MM.1S (cell line): ENCODE measurements at regions not wholly inside any gene's neighbourhood (a gene's known extent, or its start where the extent isn't known, plus 50 kb on each side); places are given as distances from the start of the nearest gene placed in this dataset.
"Not testable (repeated sequence)": the region's sequence is repeated elsewhere in the genome, so short reads cannot be mapped to it uniquely, and the experiment has no call there.

Source experiments
- DNase-seq: peaks from one replicate; pipeline ENCODE4 v3.0.0-alpha.2; 2015
- H2AFZ ChIP-seq: fragments of 300-600 bp; sonication (generic); 2 replicates; pipeline ENCODE4 v1.6.0; 2016; ENCODE audit warnings: antibody characterized with exemption, low read length
- H3F3A ChIP-seq: fragments of 300-600 bp; sonication (generic); 2 replicates; pipeline ENCODE4 v1.6.1; 2016; ENCODE audit warnings: mild to moderate bottlenecking, antibody characterized with exemption, low read length, moderate library complexity, mixed read lengths; ENCODE audit not compliant: insufficient read depth
- H3K27ac ChIP-seq: fragments of 300-600 bp; sonication (generic); 2 replicates; pipeline ENCODE4 v1.5.1; 2016; ENCODE audit warnings: mild to moderate bottlenecking, low read length
- H3K27me3 ChIP-seq: fragments of 300-600 bp; sonication (generic); replicated peaks from 2 replicates; pipeline ENCODE4 v1.6.0; 2016; ENCODE audit warnings: low read length; ENCODE audit not compliant: insufficient read depth
- H3K36me3 ChIP-seq: fragments of 300-600 bp; sonication (generic); replicated peaks from 2 replicates; pipeline ENCODE4 v1.6.1; 2016; ENCODE audit warnings: mild to moderate bottlenecking, low read length, mixed read lengths; ENCODE audit not compliant: insufficient read depth
- H3K4me1 ChIP-seq: fragments of 300-600 bp; sonication (generic); 2 replicates; pipeline ENCODE4 v1.6.1; 2016; ENCODE audit warnings: low read length, mixed read lengths
- H3K4me2 ChIP-seq: fragments of 300-600 bp; sonication (generic); 2 replicates; pipeline ENCODE4 v1.6.0; 2016; ENCODE audit warnings: low read depth, low read length
- H3K4me3 ChIP-seq: fragments of 300-600 bp; sonication (generic); 2 replicates; pipeline ENCODE4 v1.5.1; 2016; ENCODE audit warnings: low read length, mixed read lengths
- H3K79me2 ChIP-seq: fragments of 300-600 bp; sonication (generic); 2 replicates; pipeline ENCODE4 v1.6.1; 2016; ENCODE audit warnings: mixed run types, low read length, mixed read lengths
- H3K9ac ChIP-seq: fragments of 300-600 bp; sonication (generic); 2 replicates; pipeline ENCODE4 v1.6.1; 2016; ENCODE audit warnings: low read length, mixed read lengths
- H3K9me2 ChIP-seq: fragments of 300-600 bp; sonication (generic); replicated peaks from 2 replicates; pipeline ENCODE4 v1.6.1; 2016; ENCODE audit warnings: mild to moderate bottlenecking, low read length, mixed read lengths; ENCODE audit not compliant: insufficient read depth
- H3K9me3 ChIP-seq: fragments of 300-600 bp; sonication (generic); replicated peaks from 2 replicates; pipeline ENCODE4 v1.6.1; 2016; ENCODE audit warnings: mild to moderate bottlenecking, low read length, mixed read lengths; ENCODE audit not compliant: insufficient read depth
- H4K20me1 ChIP-seq: fragments of 300-600 bp; sonication (generic); 2 replicates; pipeline ENCODE4 v1.6.1; 2016; ENCODE audit warnings: mild to moderate bottlenecking, low read length, moderate library complexity, mixed read lengths; ENCODE audit not compliant: insufficient read depth
- EZH2 ChIP-seq: fragments of 300-600 bp; sonication (generic); optimal IDR thresholded peaks from 2 replicates; pipeline ENCODE3; 2017; ENCODE audit warnings: low read depth, mild to moderate bottlenecking, antibody characterized with exemption, low read length, mixed read lengths
- EZH2phosphoT487 ChIP-seq: fragments of 300-600 bp; sonication (generic); IDR thresholded peaks from 2 replicates; pipeline ENCODE4 v1.6.1; 2018; ENCODE audit warnings: antibody characterized with exemption, low read length
- TF ChIP-seq, protein P1 (sequence below): fragments of 300-600 bp; sonication (generic); IDR thresholded peaks from 2 replicates; pipeline ENCODE4 v1.5.1; 2016; ENCODE audit warnings: antibody characterized with exemption, low read length, mixed read lengths

DNA sequence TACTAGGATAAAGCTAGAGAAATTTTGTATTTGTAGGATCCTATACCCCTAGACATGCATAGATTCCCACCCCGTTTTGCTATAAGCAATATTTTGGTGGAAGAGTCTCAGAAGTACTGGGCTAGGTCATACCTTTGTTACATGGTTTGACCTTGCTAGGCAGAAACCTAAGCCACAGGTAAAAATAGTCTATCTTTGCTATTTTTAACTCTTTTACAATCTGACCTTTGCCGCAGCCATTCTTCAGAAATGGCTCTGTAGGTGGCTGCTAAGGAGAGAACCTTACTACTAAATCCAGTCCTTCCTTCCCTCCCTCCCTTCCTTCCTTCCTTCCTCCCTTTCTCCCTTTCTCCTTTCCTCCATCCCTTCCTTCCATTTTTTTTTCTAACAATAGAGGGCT, 242.9 kb upstream of the SEL1L start:
- Histone ChIP-seq H3K79me2 (no peaks in the 10 kb centered on the region), H2AFZ (no peak overlapping the region), H3K4me1 (no peaks in the 10 kb centered on the region), H3K27ac (no peak overlapping the region), H3F3A (no peaks in the 10 kb centered on the region), H3K27me3 (no peaks in the 10 kb centered on the region), H3K9ac (no peak overlapping the region), H3K4me3 (no peak overlapping the region), H4K20me1 (no peaks in the 10 kb centered on the region), H3K36me3 (no peaks in the 10 kb centered on the region), H3K4me2 (no peak overlapping the region), H3K9me2 (no peaks in the 10 kb centered on the region), H3K9me3 (no peaks in the 10 kb centered on the region)
- no peak for TF ChIP-seq EZH2
- TF ChIP-seq, protein P1, sequence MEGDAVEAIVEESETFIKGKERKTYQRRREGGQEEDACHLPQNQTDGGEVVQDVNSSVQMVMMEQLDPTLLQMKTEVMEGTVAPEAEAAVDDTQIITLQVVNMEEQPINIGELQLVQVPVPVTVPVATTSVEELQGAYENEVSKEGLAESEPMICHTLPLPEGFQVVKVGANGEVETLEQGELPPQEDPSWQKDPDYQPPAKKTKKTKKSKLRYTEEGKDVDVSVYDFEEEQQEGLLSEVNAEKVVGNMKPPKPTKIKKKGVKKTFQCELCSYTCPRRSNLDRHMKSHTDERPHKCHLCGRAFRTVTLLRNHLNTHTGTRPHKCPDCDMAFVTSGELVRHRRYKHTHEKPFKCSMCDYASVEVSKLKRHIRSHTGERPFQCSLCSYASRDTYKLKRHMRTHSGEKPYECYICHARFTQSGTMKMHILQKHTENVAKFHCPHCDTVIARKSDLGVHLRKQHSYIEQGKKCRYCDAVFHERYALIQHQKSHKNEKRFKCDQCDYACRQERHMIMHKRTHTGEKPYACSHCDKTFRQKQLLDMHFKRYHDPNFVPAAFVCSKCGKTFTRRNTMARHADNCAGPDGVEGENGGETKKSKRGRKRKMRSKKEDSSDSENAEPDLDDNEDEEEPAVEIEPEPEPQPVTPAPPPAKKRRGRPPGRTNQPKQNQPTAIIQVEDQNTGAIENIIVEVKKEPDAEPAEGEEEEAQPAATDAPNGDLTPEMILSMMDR: no peak
- TF ChIP-seq EZH2phosphoT487: no peak
- peak; percentile 21 for DNase-seq

DNA sequence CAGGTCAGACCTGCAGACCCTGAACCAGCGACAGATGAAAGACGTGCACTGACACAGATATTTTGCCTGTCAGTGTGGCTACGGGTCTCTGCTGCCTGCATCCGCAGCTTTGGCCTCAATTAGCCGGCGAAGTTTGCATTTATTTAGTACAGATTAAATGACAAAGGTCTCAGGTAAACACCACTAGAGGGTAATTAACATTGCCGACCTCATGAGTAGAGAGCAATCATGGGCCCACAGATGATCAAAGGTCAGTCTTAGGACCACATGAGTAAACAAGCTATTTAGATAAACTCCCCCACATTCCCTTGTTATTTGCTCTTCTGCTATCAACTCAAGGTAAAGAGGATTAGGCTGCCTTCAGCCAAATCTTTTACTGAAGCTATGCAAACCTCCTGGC, 248.1 kb upstream of the SEL1L start:
- not testable (repeated sequence) for H3F3A ChIP-seq, H3K27me3 ChIP-seq, H3K4me1 ChIP-seq, H3K36me3 ChIP-seq, H3K9me2 ChIP-seq, H3K27ac ChIP-seq, H2AFZ ChIP-seq, H3K4me2 ChIP-seq, DNase-seq, H3K9me3 ChIP-seq, H3K79me2 ChIP-seq, H4K20me1 ChIP-seq, H3K4me3 ChIP-seq, H3K9ac ChIP-seq

DNA sequence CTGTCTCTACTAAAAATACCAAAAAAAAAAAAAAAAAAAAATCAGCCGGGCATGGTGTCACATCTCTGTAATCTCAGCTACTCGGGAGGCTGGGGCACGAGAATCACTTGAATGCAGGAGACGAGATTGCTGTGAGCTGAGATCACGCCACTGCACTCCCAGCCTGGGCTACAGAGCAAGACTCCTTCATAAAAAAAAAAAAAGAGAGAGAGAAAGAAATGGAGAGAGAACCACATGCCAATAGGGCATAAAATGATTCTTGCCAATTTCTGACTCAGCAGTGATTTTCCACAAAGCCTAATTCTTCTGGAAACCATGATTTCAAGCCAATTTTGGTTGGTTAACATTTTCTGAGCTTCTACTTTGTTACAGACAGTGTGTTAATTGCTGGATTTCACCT, 250.4 kb upstream of the SEL1L start:
- no peak overlapping the region for H3K4me3 ChIP-seq
- TF ChIP-seq EZH2phosphoT487: no peak
- no peak for TF ChIP-seq EZH2
- TF ChIP-seq, protein P1: no peak
- H3K9me3 ChIP-seq: no peaks in the 10 kb centered on the region
- DNase-seq: no peak
- H3F3A ChIP-seq: no peaks in the 10 kb centered on the region
- no peaks in the 10 kb centered on the region for H3K9me2 ChIP-seq
- H3K27me3 ChIP-seq: no peaks in the 10 kb centered on the region
- H3K36me3 ChIP-seq: no peaks in the 10 kb centered on the region
- H3K27ac ChIP-seq: no peak overlapping the region
- no peak overlapping the region for H3K4me2 ChIP-seq
- H3K9ac ChIP-seq: no peak overlapping the region
- no peaks in the 10 kb centered on the region for H3K4me1 ChIP-seq
- H2AFZ ChIP-seq: no peak overlapping the region
- no peaks in the 10 kb centered on the region for H3K79me2 ChIP-seq
- no peaks in the 10 kb centered on the region for H4K20me1 ChIP-seq

DNA sequence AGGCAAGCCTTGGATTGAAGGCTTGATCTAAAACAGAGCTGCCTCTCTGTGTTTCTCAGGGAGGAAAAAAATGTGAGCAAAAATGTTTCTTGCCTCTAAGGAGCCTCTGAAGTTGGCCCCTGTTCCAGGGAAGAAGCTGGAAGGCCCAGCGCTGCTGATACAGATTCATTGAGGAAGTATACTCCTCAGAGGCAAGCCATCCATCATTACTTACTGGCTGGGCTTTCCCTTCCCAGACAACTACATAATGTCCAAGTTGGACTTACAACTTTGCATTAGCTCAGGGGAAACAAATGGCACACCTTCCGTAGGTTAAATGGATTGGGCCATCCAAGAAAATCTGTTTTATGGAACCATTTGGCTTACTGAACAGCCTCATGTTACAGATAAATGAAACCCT, 263.7 kb upstream of the SEL1L start:
- no peak overlapping the region for H3K27ac ChIP-seq
- H3K36me3 ChIP-seq: no peaks in the 10 kb centered on the region
- H3K27me3 ChIP-seq: no peaks in the 10 kb centered on the region
- DNase-seq: no peak
- H3K9me3 ChIP-seq: no peaks in the 10 kb centered on the region
- H2AFZ ChIP-seq: no peak overlapping the region
- H3F3A ChIP-seq: no peaks in the 10 kb centered on the region
- TF ChIP-seq EZH2phosphoT487 (no peak), EZH2 (no peak)
- TF ChIP-seq, protein P1: no peak
- H3K79me2 ChIP-seq: no peaks in the 10 kb centered on the region
- H4K20me1 ChIP-seq: no peaks in the 10 kb centered on the region
- no peak overlapping the region for H3K4me3 ChIP-seq
- no peaks in the 10 kb centered on the region for H3K9me2 ChIP-seq
- no peak overlapping the region for H3K4me2 ChIP-seq
- no peak overlapping the region for H3K9ac ChIP-seq
- no peaks in the 10 kb centered on the region for H3K4me1 ChIP-seq
